ENCODE measurements at regions not wholly inside any gene's neighbourhood (a gene's known extent, or its start where the extent isn't known, plus 50 kb on each side); places are given as distances from the start of the nearest gene placed in this dataset.

DNA sequence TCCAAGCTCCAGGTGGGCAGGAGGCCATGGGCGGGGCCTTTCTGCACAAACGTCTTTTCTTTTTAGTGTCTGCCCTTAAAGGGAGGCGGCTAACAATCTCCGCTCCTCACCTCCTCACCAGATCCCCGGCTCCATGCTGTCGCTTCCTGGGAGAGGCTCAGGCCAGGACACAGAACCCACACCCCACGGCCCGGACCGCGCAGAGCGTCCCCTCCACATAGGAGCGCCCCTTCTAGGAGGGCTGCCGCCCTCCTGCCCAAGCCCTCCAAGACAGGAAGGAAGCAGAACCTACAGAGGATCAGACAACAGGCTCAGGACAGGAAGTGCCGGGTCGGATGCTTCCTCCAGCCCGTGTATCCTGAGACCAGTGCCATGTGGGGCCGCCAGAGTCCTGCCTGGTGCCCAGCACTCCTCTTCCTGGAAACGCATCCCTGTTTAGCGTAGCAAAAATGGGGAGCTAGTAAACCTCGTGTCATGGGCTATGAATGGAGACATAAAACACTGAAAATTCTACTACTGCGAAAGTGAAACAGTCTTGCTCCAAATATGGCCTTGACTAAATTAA is 83.2 kb upstream of the ATP10A start:
- TF ChIP-seq CTCF (IDR thresholded peaks at IDR 0.05; ENCODE audit: insufficient read depth, low read depth, low read length), result no peak
- no peak for TF ChIP-seq EZH2 (IDR thresholded peaks at IDR 0.05; ENCODE audit: insufficient read depth, low read length)

Data from astrocyte (in vitro differentiated cells and primary cell).